Activated naive CD4-positive, alpha-beta T cell treated with anti-CD3 and anti-CD28 coated beads, Interleukin-2, amount 50 U/mL, for 72 hours (primary cell): ENCODE measurements at regions not wholly inside any gene's neighbourhood (a gene's known extent, or its start where the extent isn't known, plus 50 kb on each side); places are given as distances from the start of the nearest gene placed in this dataset.

Experiments
- ATAC-seq, 2 donors: fragments of 150-1000 bp; cut with Tn5 transposase; 2 replicates each; pipeline ENCODE4 v1.10.0; 2021; ENCODE audit warnings: mild to moderate bottlenecking in 2 of 2, moderate library complexity in 2 of 2
- DNase-seq, 2 donors: peaks; one replicate each; pipeline ENCODE4 v3.0.0; 2021 to 2022; ENCODE audit warnings: low spot score in 2 of 2
- H3K27ac Mint-ChIP-seq, 2 donors: one replicate each; pipeline ENCODE4 v1.8.0; 2022; ENCODE audit warnings: mild to moderate bottlenecking in 2 of 2, mixed read lengths in 2 of 2
- H3K36me3 Mint-ChIP-seq, 2 donors: one replicate each; pipeline ENCODE4 v1.8.0; 2022; ENCODE audit warnings: mixed read lengths in 2 of 2
- H3K9me3 Mint-ChIP-seq, 2 donors: one replicate each; pipeline ENCODE4 v1.8.0; 2022; ENCODE audit warnings: mixed read lengths in 2 of 2

- peaks cover 9 to 11% of the 10 kb centered on the region in 2 donors for H3K9me3 Mint-ChIP-seq
- H3K36me3 Mint-ChIP-seq: peaks cover 0 to 8% of the 10 kb centered on the region in 2 donors
- no peak overlapping the region for H3K27ac Mint-ChIP-seq
- DNase-seq: no peak
- no peak for ATAC-seq
Measured at GRCh38 chr2:5824126-5824525, 131.9 kb downstream of the SOX11 start.

- peaks cover 0 to 8% of the 10 kb centered on the region in 2 donors for H3K36me3 Mint-ChIP-seq
- no peak for ATAC-seq
Measured at GRCh38 chr2:5825686-5826085, 133.5 kb downstream of the SOX11 start.

GRCh38 chr2:5826979-5827655 is 134.9 kb downstream of the SOX11 start:
- peaks cover 9 to 11% of the 10 kb centered on the region in 2 donors for H3K9me3 Mint-ChIP-seq
- no peak for DNase-seq
- H3K27ac Mint-ChIP-seq: no peak overlapping the region
- peaks cover 0 to 8% of the 10 kb centered on the region in 2 donors for H3K36me3 Mint-ChIP-seq
- ATAC-seq: no peak

More at GRCh38 chr2:5825686-5826085, 133.5 kb downstream of the SOX11 start:
- DNase-seq: no peak
- no peak overlapping the region for H3K27ac Mint-ChIP-seq
- H3K9me3 Mint-ChIP-seq: peaks cover 9 to 11% of the 10 kb centered on the region in 2 donors

- ATAC-seq: no peak
- H3K27ac Mint-ChIP-seq: no peak overlapping the region
- DNase-seq: no peak
- H3K9me3 Mint-ChIP-seq: peaks cover 9 to 10% of the 10 kb centered on the region in 2 donors
- H3K36me3 Mint-ChIP-seq: no peaks in the 10 kb centered on the region
Measured at GRCh38 chr2:5834501-5834900, 142.3 kb downstream of the SOX11 start.

GRCh38 chr2:5839550-5839949 is 147.4 kb downstream of the SOX11 start:
- Mint-ChIP-seq H3K27ac (no peak overlapping the region), H3K36me3 (no peaks in the 10 kb centered on the region), H3K9me3 (peaks cover 3 to 7% of the 10 kb centered on the region in 2 donors)
- ATAC-seq: no peak
- DNase-seq: no peak

- ATAC-seq: no peak
- no peaks in the 10 kb centered on the region for H3K36me3 Mint-ChIP-seq
- H3K27ac Mint-ChIP-seq: no peak overlapping the region
- DNase-seq: no peak
- peaks cover 7% of the 10 kb centered on the region in 2 donors for H3K9me3 Mint-ChIP-seq
Measured at GRCh38 chr2:5841126-5841525, 148.9 kb downstream of the SOX11 start.

GRCh38 chr2:5842326-5842725 is 150.1 kb downstream of the SOX11 start:
- no peak overlapping the region for H3K27ac Mint-ChIP-seq
- H3K9me3 Mint-ChIP-seq: peaks cover 7 to 10% of the 10 kb centered on the region in 2 donors
- no peaks in the 10 kb centered on the region for H3K36me3 Mint-ChIP-seq
- ATAC-seq: no peak
- no peak for DNase-seq

GRCh38 chr2:5845798-5846330 is 153.7 kb downstream of the SOX11 start:
- H3K27ac Mint-ChIP-seq: no peak overlapping the region
- peaks cover 7 to 10% of the 10 kb centered on the region in 2 donors for H3K9me3 Mint-ChIP-seq
- DNase-seq (no peak), ATAC-seq (no peak)
- H3K36me3 Mint-ChIP-seq: no peaks in the 10 kb centered on the region

- DNase-seq (no peak), ATAC-seq (no peak)
- H3K36me3 Mint-ChIP-seq: no peaks in the 10 kb centered on the region
- H3K9me3 Mint-ChIP-seq: peaks cover 7 to 8% of the 10 kb centered on the region in 2 donors
- H3K27ac Mint-ChIP-seq: no peak overlapping the region
Measured at GRCh38 chr2:5846881-5847280, 154.7 kb downstream of the SOX11 start.

GRCh38 chr2:5849562-5849961 is 157.4 kb downstream of the SOX11 start:
- Mint-ChIP-seq H3K36me3 (no peaks in the 10 kb centered on the region), H3K27ac (no peak overlapping the region), H3K9me3 (peaks cover 8 to 14% of the 10 kb centered on the region in 2 donors)
- DNase-seq (no peak), ATAC-seq (no peak)

GRCh38 chr2:5851410-5851809 is 159.2 kb downstream of the SOX11 start:
- Mint-ChIP-seq H3K9me3 (peaks cover 6 to 15% of the 10 kb centered on the region in 2 donors), H3K36me3 (no peaks in the 10 kb centered on the region), H3K27ac (no peak overlapping the region)
- DNase-seq (no peak), ATAC-seq (no peak)

- Mint-ChIP-seq H3K27ac (no peak overlapping the region), H3K36me3 (peaks cover 0 to 5% of the 10 kb centered on the region in 2 donors), H3K9me3 (peaks cover 16 to 23% of the 10 kb centered on the region in 2 donors)
- ATAC-seq (no peak), DNase-seq (no peak)
Measured at GRCh38 chr2:5854797-5855196, 162.6 kb downstream of the SOX11 start.

- DNase-seq (no peak), ATAC-seq (no peak)
- peaks cover 0 to 4% of the 10 kb centered on the region in 2 donors for H3K9me3 Mint-ChIP-seq
- H3K36me3 Mint-ChIP-seq: no peaks in the 10 kb centered on the region
- no peak overlapping the region for H3K27ac Mint-ChIP-seq
Measured at GRCh38 chr2:5867056-5867455, 174.9 kb downstream of the SOX11 start.

GRCh38 chr2:5868931-5869330 is 176.7 kb downstream of the SOX11 start:
- ATAC-seq (no peak), DNase-seq (no peak)
- Mint-ChIP-seq H3K27ac (no peak overlapping the region), H3K36me3 (no peaks in the 10 kb centered on the region), H3K9me3 (peaks cover 5 to 10% of the 10 kb centered on the region in 2 donors)

GRCh38 chr2:5869936-5870335 is 177.8 kb downstream of the SOX11 start:
- Mint-ChIP-seq H3K27ac (no peak overlapping the region), H3K36me3 (no peaks in the 10 kb centered on the region), H3K9me3 (peaks cover 5 to 10% of the 10 kb centered on the region in 2 donors)
- DNase-seq (no peak), ATAC-seq (no peak)

GRCh38 chr2:5877360-5877759 is 185.2 kb downstream of the SOX11 start:
- no peak for ATAC-seq
- Mint-ChIP-seq H3K9me3 (peaks cover 15 to 17% of the 10 kb centered on the region in 2 donors), H3K36me3 (peaks cover 0 to 4% of the 10 kb centered on the region in 2 donors), H3K27ac (no peak overlapping the region)
- DNase-seq: no peak

GRCh38 chr2:5885451-5886173 is 193.4 kb downstream of the SOX11 start:
- H3K36me3 Mint-ChIP-seq: peaks cover 0 to 4% of the 10 kb centered on the region in 2 donors
- no peak overlapping the region for H3K27ac Mint-ChIP-seq
- no peak for DNase-seq
- peaks cover 9% of the 10 kb centered on the region in 2 donors for H3K9me3 Mint-ChIP-seq
- no peak for ATAC-seq
